ENCODE measurements at regions not wholly inside any gene's neighbourhood (a gene's known extent, or its start where the extent isn't known, plus 50 kb on each side); places are given as distances from the start of the nearest gene placed in this dataset.

GRCh38 chr15:47409600-47409999 is 307.7 kb upstream of the SEMA6D start:
- Histone ChIP-seq H3K4me3 (ENCODE audit: low read depth, low read length) (no peak overlapping the region), H3K36me3 (ENCODE audit: control insufficient read depth, insufficient read depth, low read length) (no peaks in the 10 kb centered on the region), H3K27ac (ENCODE audit: low read depth, low read length) (no peak overlapping the region), H3K9me3 (ENCODE audit: control insufficient read depth, insufficient read depth, low read length) (no peaks in the 10 kb centered on the region), H3K9ac (ENCODE audit: low read depth, low read length) (no peak overlapping the region), H3K27me3 (ENCODE audit: control insufficient read depth, insufficient read depth, low read length) (no peaks in the 10 kb centered on the region), H3K4me1 (ENCODE audit: control insufficient read depth, insufficient read depth, low read length) (peaks cover 24% of the 10 kb centered on the region)

DNA sequence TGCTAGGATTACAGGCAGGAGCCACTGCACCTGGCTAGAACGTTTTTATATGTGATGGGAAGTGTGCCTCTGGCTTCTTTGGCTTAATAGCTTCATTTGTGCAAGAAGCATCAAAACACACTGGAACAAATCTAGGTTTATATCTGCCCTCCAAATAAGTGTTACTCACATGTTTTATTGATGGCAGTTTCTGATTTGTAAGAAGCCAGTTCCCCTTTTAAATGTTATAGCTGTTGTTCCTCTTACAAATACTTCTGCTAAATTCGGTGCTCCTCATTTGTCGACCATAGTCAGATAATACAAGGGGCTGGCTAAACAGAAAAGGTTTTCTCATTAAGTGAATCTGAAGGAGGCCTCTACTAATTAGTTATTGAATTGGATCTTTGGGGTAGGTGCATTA is 307.1 kb upstream of the SEMA6D start:
- Histone ChIP-seq H3K36me3 (ENCODE audit: control insufficient read depth, insufficient read depth, low read length) (no peaks in the 10 kb centered on the region), H3K9me3 (ENCODE audit: control insufficient read depth, insufficient read depth, low read length) (no peaks in the 10 kb centered on the region), H3K27ac (ENCODE audit: low read depth, low read length) (no peak overlapping the region), H3K9ac (ENCODE audit: low read depth, low read length) (no peak overlapping the region), H3K4me1 (ENCODE audit: control insufficient read depth, insufficient read depth, low read length) (peaks cover 19% of the 10 kb centered on the region), H3K4me3 (ENCODE audit: low read depth, low read length) (no peak overlapping the region), H3K27me3 (ENCODE audit: control insufficient read depth, insufficient read depth, low read length) (no peaks in the 10 kb centered on the region)

DNA sequence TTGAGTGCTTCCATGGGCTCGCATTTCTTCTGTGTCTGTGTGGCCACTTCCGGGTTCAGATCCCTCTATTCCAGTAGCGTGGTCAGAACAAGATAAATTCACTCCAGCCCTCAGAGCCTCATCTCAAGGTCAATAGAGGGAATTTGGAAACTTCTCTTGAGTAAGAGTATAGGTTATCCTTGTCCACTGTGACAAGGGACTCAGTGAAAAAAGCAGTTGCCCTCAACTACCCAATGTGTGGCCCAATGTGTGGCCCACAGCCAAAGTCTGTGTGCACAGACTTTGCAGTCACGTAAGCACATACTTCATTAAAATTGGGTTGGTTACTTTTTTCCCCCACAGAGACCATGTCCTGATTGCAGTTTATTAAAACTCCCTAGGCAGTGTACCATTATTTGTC is 305.6 kb upstream of the SEMA6D start:
- Histone ChIP-seq H3K9me3 (ENCODE audit: control insufficient read depth, insufficient read depth, low read length) (no peaks in the 10 kb centered on the region), H3K4me3 (ENCODE audit: low read depth, low read length) (no peak overlapping the region), H3K4me1 (ENCODE audit: control insufficient read depth, insufficient read depth, low read length) (peaks cover 15% of the 10 kb centered on the region), H3K27ac (ENCODE audit: low read depth, low read length) (no peak overlapping the region), H3K36me3 (ENCODE audit: control insufficient read depth, insufficient read depth, low read length) (no peaks in the 10 kb centered on the region), H3K27me3 (ENCODE audit: control insufficient read depth, insufficient read depth, low read length) (no peaks in the 10 kb centered on the region), H3K9ac (ENCODE audit: low read depth, low read length) (no peak overlapping the region)

GRCh38 chr15:47412136-47412535 is 305.2 kb upstream of the SEMA6D start:
- Histone ChIP-seq H3K36me3 (ENCODE audit: control insufficient read depth, insufficient read depth, low read length) (no peaks in the 10 kb centered on the region), H3K9ac (ENCODE audit: low read depth, low read length) (no peak overlapping the region), H3K27ac (ENCODE audit: low read depth, low read length) (no peak overlapping the region), H3K4me3 (ENCODE audit: low read depth, low read length) (no peak overlapping the region), H3K4me1 (ENCODE audit: control insufficient read depth, insufficient read depth, low read length) (peaks cover 15% of the 10 kb centered on the region), H3K9me3 (ENCODE audit: control insufficient read depth, insufficient read depth, low read length) (no peaks in the 10 kb centered on the region), H3K27me3 (ENCODE audit: control insufficient read depth, insufficient read depth, low read length) (no peaks in the 10 kb centered on the region)

GRCh38 chr15:47412802-47413201 is 304.5 kb upstream of the SEMA6D start:
- Histone ChIP-seq H3K9ac (ENCODE audit: low read depth, low read length) (no peak overlapping the region), H3K4me1 (ENCODE audit: control insufficient read depth, insufficient read depth, low read length) (peaks cover 10% of the 10 kb centered on the region), H3K9me3 (ENCODE audit: control insufficient read depth, insufficient read depth, low read length) (no peaks in the 10 kb centered on the region), H3K4me3 (ENCODE audit: low read depth, low read length) (no peak overlapping the region), H3K27me3 (ENCODE audit: control insufficient read depth, insufficient read depth, low read length) (no peaks in the 10 kb centered on the region), H3K27ac (ENCODE audit: low read depth, low read length) (no peak overlapping the region), H3K36me3 (ENCODE audit: control insufficient read depth, insufficient read depth, low read length) (no peaks in the 10 kb centered on the region)

GRCh38 chr15:47414207-47414606 is 303.1 kb upstream of the SEMA6D start:
- Histone ChIP-seq H3K36me3 (ENCODE audit: control insufficient read depth, insufficient read depth, low read length) (no peaks in the 10 kb centered on the region), H3K27ac (ENCODE audit: low read depth, low read length) (no peak overlapping the region), H3K27me3 (ENCODE audit: control insufficient read depth, insufficient read depth, low read length) (no peaks in the 10 kb centered on the region), H3K9ac (ENCODE audit: low read depth, low read length) (no peak overlapping the region), H3K4me3 (ENCODE audit: low read depth, low read length) (no peak overlapping the region), H3K4me1 (ENCODE audit: control insufficient read depth, insufficient read depth, low read length) (0 out of 2 replicates have a peak, but pooled peaks cover 6% of the 10 kb centered on the region), H3K9me3 (ENCODE audit: control insufficient read depth, insufficient read depth, low read length) (no peaks in the 10 kb centered on the region)

DNA sequence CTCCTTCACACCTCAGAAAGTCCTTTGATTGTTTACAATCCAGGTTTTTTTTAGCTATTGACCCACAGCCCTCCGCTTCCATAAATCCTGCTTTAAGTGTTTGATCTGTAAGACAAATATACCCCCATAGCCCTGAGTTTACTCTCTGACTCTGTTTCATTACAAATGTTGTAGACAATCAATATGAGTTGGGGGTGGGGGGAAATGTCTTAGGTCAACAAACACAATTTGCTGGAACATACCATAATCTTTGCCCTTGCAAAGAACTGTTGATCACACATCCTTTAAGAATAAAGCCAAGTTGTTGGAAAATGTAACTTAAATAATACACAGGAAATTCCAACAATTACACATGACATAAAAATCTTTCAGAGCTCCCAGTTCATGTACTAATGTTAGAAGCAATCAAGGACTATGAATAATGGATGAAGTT is 301.8 kb upstream of the SEMA6D start:
- Histone ChIP-seq H3K9me3 (ENCODE audit: control insufficient read depth, insufficient read depth, low read length) (no peaks in the 10 kb centered on the region), H3K9ac (ENCODE audit: low read depth, low read length) (no peak overlapping the region), H3K4me1 (ENCODE audit: control insufficient read depth, insufficient read depth, low read length) (0 out of 2 replicates have a peak, but pooled peaks cover 6% of the 10 kb centered on the region), H3K27ac (ENCODE audit: low read depth, low read length) (no peak overlapping the region), H3K27me3 (ENCODE audit: control insufficient read depth, insufficient read depth, low read length) (no peaks in the 10 kb centered on the region), H3K4me3 (ENCODE audit: low read depth, low read length) (no peak overlapping the region), H3K36me3 (ENCODE audit: control insufficient read depth, insufficient read depth, low read length) (no peaks in the 10 kb centered on the region)

- Histone ChIP-seq H3K4me3 (ENCODE audit: low read depth, low read length) (no peak overlapping the region), H3K9me3 (ENCODE audit: control insufficient read depth, insufficient read depth, low read length) (no peaks in the 10 kb centered on the region), H3K9ac (ENCODE audit: low read depth, low read length) (no peak overlapping the region), H3K27ac (ENCODE audit: low read depth, low read length) (no peak overlapping the region), H3K36me3 (ENCODE audit: control insufficient read depth, insufficient read depth, low read length) (no peaks in the 10 kb centered on the region), H3K27me3 (ENCODE audit: control insufficient read depth, insufficient read depth, low read length) (no peaks in the 10 kb centered on the region), H3K4me1 (ENCODE audit: control insufficient read depth, insufficient read depth, low read length) (no peaks in the 10 kb centered on the region)
Measured at GRCh38 chr15:47422881-47423665, 294.2 kb upstream of the SEMA6D start.

GRCh38 chr15:47427463-47427862 is 289.8 kb upstream of the SEMA6D start:
- no peak overlapping the region for H3K27ac ChIP-seq (ENCODE audit: low read depth, low read length)
- no peaks in the 10 kb centered on the region for H3K36me3 ChIP-seq (ENCODE audit: control insufficient read depth, insufficient read depth, low read length)
- H3K27me3 ChIP-seq (ENCODE audit: control insufficient read depth, insufficient read depth, low read length), result no peaks in the 10 kb centered on the region
- H3K9me3 ChIP-seq (ENCODE audit: control insufficient read depth, insufficient read depth, low read length), result no peaks in the 10 kb centered on the region
- no peaks in the 10 kb centered on the region for H3K4me1 ChIP-seq (ENCODE audit: control insufficient read depth, insufficient read depth, low read length)
- no peak overlapping the region for H3K4me3 ChIP-seq (ENCODE audit: low read depth, low read length)
- H3K9ac ChIP-seq (ENCODE audit: low read depth, low read length), result no peak overlapping the region

GRCh38 chr15:47429376-47429775 is 287.9 kb upstream of the SEMA6D start:
- no peaks in the 10 kb centered on the region for H3K9me3 ChIP-seq (ENCODE audit: control insufficient read depth, insufficient read depth, low read length)
- no peaks in the 10 kb centered on the region for H3K36me3 ChIP-seq (ENCODE audit: control insufficient read depth, insufficient read depth, low read length)

GRCh38 chr15:47431501-47431900 is 285.8 kb upstream of the SEMA6D start:
- no peaks in the 10 kb centered on the region for H3K27me3 ChIP-seq (ENCODE audit: control insufficient read depth, insufficient read depth, low read length)
- no peak overlapping the region for H3K4me3 ChIP-seq (ENCODE audit: low read depth, low read length)
- H3K36me3 ChIP-seq (ENCODE audit: control insufficient read depth, insufficient read depth, low read length), result no peaks in the 10 kb centered on the region
- H3K4me1 ChIP-seq (ENCODE audit: control insufficient read depth, insufficient read depth, low read length), result no peaks in the 10 kb centered on the region
- H3K9ac ChIP-seq (ENCODE audit: low read depth, low read length), result no peak overlapping the region
- H3K9me3 ChIP-seq (ENCODE audit: control insufficient read depth, insufficient read depth, low read length), result no peaks in the 10 kb centered on the region
- H3K27ac ChIP-seq (ENCODE audit: low read depth, low read length), result no peak overlapping the region

More at GRCh38 chr15:47429376-47429775, 287.9 kb upstream of the SEMA6D start:
- no peaks in the 10 kb centered on the region for H3K4me1 ChIP-seq (ENCODE audit: control insufficient read depth, insufficient read depth, low read length)
- no peak overlapping the region for H3K4me3 ChIP-seq (ENCODE audit: low read depth, low read length)
- H3K9ac ChIP-seq (ENCODE audit: low read depth, low read length), result no peak overlapping the region
- no peaks in the 10 kb centered on the region for H3K27me3 ChIP-seq (ENCODE audit: control insufficient read depth, insufficient read depth, low read length)
- no peak overlapping the region for H3K27ac ChIP-seq (ENCODE audit: low read depth, low read length)
